ENCODE measurements at regions not wholly inside any gene's neighbourhood (a gene's known extent, or its start where the extent isn't known, plus 50 kb on each side); places are given as distances from the start of the nearest gene placed in this dataset.

DNA sequence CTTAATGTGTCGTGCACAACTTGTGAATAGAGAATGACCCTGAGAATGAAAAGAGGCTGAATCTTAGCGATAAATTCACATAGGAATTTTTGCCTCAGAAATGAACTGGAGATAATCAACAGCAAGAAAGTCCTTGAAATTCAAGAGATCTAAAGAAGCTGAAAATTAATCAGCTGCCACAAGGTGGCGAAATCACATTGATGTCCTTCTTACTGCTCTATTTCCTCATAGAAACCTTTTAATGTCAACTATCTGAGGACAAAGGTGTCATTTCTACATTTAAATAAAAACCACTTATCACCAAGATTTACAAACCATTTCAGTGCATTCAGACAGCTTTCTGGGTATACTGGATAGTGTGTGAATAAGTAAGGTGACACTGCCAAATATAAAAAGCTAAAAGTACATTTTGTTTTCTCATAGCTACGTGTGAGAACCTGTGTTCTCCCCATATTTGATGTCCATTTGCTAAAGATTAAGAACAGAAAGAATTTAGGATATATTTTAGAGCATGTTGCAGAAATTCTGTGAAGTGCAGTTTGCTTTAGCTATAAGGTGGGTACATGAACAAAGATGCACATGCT, 485.3 kb upstream of the PTBP2 start:
- Histone ChIP-seq H3K27ac (no peak overlapping the region), H3K4me3 (no peak overlapping the region)
- no peak for DNase-seq (ENCODE audit: low spot score)
- TF ChIP-seq, protein P1, sequence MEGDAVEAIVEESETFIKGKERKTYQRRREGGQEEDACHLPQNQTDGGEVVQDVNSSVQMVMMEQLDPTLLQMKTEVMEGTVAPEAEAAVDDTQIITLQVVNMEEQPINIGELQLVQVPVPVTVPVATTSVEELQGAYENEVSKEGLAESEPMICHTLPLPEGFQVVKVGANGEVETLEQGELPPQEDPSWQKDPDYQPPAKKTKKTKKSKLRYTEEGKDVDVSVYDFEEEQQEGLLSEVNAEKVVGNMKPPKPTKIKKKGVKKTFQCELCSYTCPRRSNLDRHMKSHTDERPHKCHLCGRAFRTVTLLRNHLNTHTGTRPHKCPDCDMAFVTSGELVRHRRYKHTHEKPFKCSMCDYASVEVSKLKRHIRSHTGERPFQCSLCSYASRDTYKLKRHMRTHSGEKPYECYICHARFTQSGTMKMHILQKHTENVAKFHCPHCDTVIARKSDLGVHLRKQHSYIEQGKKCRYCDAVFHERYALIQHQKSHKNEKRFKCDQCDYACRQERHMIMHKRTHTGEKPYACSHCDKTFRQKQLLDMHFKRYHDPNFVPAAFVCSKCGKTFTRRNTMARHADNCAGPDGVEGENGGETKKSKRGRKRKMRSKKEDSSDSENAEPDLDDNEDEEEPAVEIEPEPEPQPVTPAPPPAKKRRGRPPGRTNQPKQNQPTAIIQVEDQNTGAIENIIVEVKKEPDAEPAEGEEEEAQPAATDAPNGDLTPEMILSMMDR (IDR thresholded peaks at IDR 0.05): peak; percentile 23

DNA sequence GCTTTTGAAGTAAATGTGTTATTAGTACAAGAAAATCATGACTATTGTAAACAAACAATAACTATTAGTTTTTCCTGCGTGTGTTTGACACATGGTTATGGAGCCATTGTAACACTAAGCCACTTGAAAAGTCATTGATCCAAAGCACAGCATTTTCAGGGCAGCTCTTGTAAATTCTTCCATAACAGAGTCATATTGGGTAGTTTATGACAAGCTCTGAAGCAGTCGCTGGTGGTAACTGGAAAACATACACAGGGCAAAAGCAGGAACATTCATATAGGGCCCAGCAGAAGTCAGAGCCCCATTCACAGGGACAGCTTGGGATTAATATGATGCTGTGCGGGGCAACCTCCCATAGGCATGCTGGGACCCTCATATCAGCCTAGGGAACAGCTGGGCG, 483.2 kb upstream of the PTBP2 start:
- Histone ChIP-seq H3K4me3 (no peak overlapping the region), H3K27ac (no peak overlapping the region)
- no peak for DNase-seq (ENCODE audit: low spot score)
- TF ChIP-seq, protein P1 (IDR thresholded peaks at IDR 0.05): no peak

DNA sequence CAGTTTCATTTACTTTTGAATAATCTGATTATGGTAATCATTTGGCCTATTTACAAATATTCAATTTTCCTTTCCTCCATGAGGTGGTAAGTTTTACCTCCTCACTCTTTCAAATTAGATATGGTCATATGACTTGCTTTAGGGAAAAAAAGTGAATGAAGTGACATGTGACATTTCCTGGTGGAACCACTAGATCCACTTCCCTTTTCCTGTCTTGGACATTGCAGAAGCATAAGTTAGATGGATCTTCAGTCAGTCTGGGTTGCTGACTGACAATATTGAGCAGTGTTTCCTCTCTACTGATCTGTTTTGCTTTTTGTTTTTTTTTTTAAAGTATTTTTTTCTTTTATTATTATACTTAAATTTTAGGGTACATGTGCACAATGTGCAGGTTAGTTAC, 481.1 kb upstream of the PTBP2 start:
- no peak overlapping the region for H3K4me3 ChIP-seq
- no peak for DNase-seq (ENCODE audit: low spot score)
- H3K27ac ChIP-seq: no peak overlapping the region
- TF ChIP-seq, protein P1 (IDR thresholded peaks at IDR 0.05): no peak

DNA sequence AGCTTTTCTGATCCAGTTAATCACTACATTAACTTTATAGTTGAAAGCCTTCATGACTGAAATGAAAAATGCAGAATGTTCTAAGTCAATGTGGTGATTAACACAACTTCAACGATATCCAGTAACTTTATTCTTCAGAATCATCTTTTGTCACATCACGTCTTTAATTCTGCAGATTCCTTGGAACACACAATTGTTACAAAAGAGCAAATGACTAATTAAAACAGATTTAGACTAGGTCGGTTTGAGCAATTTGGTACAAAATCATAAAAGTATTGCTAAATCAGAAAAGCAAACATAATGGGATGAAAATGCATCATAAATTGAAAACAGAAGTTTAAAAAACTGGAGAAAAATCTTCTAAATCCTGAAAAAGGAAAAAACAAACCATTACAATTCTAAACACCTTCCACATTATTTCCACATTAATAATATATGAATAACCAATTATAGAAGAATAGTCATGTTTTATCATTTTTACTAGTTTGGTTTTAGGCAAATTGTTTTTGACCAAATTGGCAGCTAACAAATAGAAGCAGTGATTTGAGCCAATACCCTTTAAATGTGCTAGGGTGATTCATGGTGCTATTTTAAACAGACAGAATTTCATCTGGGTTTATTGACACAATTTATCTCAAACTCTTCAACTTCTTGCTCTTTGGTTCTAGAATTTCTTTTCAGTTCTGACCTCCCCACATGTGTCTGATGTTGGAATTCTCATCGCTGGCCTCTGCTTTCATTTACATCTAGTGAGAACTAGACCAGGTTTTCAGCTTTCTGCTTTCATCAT, 468.1 kb upstream of the PTBP2 start:
- DNase-seq (ENCODE audit: low spot score): no peak
- Histone ChIP-seq H3K4me3 (no peak overlapping the region), H3K27ac (no peak overlapping the region)
- TF ChIP-seq, protein P1 (IDR thresholded peaks at IDR 0.05): no peak

DNA sequence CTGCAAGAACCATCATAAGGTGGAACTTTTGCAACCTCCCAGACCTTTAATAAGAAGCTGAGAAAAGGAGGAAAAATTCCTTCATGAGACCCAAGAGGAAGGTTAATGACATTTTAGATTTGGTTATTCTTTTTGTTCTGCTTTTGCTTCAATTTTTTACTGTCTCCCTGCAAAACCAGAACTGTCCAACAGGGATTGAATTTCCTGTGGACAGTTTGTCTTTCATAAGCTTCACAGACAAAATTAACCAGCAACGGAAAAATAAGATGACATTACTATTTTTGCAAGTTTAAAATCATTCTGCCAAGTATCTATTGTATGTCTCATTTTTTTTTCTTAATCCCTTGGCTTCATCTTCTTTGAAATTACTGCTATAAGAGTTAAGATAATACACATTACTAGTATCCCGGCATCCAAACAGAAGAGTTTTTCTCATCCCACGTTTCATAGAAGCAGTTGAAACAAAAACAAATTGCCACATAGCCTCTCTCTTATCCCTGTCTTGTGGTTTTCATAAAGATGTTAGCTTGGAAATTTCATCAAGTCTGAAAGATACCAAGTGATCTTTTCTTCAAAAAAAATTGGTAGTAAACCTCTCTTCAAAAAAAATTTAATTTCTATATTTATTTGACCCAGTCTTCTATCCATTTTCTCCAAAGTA, 465.3 kb upstream of the PTBP2 start:
- Histone ChIP-seq H3K4me3 (no peak overlapping the region), H3K27ac (no peak overlapping the region)
- TF ChIP-seq, protein P1 (IDR thresholded peaks at IDR 0.05): no peak
- DNase-seq (ENCODE audit: low spot score): no peak

DNA sequence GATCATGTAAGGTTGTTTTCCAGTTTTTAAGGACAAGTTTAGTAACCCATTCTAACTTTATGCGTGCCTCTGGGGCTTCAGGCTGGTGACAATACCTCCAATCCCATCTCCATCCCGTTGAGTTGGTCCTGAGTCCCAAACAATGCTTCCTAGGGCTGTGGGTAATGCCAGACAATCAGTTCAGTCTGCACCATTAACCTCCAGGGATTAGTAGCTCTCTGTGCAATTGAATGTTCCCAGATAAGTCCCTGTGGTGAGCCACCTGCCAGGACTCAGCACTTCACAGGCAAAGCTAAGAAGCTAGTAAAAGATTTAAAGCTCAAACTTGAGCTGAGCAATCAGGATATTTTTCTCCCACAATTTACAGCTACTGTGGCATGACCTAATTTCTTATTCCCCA, 462.2 kb upstream of the PTBP2 start:
- no peak overlapping the region for H3K27ac ChIP-seq
- TF ChIP-seq, protein P1 (IDR thresholded peaks at IDR 0.05): no peak
- DNase-seq (ENCODE audit: low spot score): no peak
- H3K4me3 ChIP-seq: no peak overlapping the region
